ENCODE measurements at regions not wholly inside any gene's neighbourhood (a gene's known extent, or its start where the extent isn't known, plus 50 kb on each side); places are given as distances from the start of the nearest gene placed in this dataset.

GRCh38 chr3:27535809-27536392, 51.7 kb upstream of the SLC4A7 start:
- H3K27ac ChIP-seq (ENCODE audit: low read depth, low read length): peak overlapping the region; percentile 97
- intact Hi-C loops (cut with micrococcal nuclease): loop anchor here (2.0 kb wide), 1 partner anchor 51 kb away; the partner anchor contains the start of gene SLC4A7
- peak overlapping the region; percentile 54 for H3K9ac ChIP-seq (ENCODE audit: low read length)

GRCh38 chr3:27533718-27534573, 49.8 kb upstream of the SLC4A7 start:
- RAD21 ChIA-PET (ENCODE audit: low non-redundant PET in 1 of 2, low total read pairs in 2 of 2, uncharacterized antibody in 2 of 2, unreplicated experiment in 2 of 2): no interaction called here
- peaks cover 36 to 49% of the 10 kb centered on the region in 2 experiments for H3K4me1 ChIP-seq (ENCODE audit: control insufficient read depth in 1 of 2, insufficient read depth in 2 of 2, low read length in 2 of 2)
- no peaks in the 10 kb centered on the region for H4K20me1 ChIP-seq (ENCODE audit: insufficient read depth)
- no peak for TF ChIP-seq EGR1 (IDR thresholded peaks at IDR 0.05; ENCODE audit: low read depth)
- peak; percentile 71 for TF ChIP-seq YY1 (IDR thresholded peaks at IDR 0.05; ENCODE audit: extremely low read depth, insufficient replicate concordance, low read depth, low read length)
- TF ChIP-seq CEBPB (IDR thresholded peaks at IDR 0.05; ENCODE audit: low read depth): peak; percentile 59; the same call in 1 of the 2 replicates
- no peak for TF ChIP-seq POLR2A (IDR thresholded peaks at IDR 0.05; ENCODE audit: borderline replicate concordance, extremely low read depth, insufficient read depth, insufficient read length)
- no peak for TF ChIP-seq ZBTB33 (IDR thresholded peaks at IDR 0.05; ENCODE audit: extremely low read depth, insufficient replicate concordance, low read length)
- peak; percentile 88 for TF ChIP-seq CBX3 (IDR thresholded peaks at IDR 0.05; ENCODE audit: low read depth)
- no peak for TF ChIP-seq ZFX (IDR thresholded peaks at IDR 0.05)
- peak; percentile 81 for TF ChIP-seq SRF (IDR thresholded peaks at IDR 0.05; ENCODE audit: low read depth)
- peak; percentile 90 for TF ChIP-seq SIN3A (IDR thresholded peaks at IDR 0.05; ENCODE audit: low read depth)
- peak; percentile 97 for TF ChIP-seq FOSL1 (IDR thresholded peaks at IDR 0.05; ENCODE audit: low read depth)
- peak; percentile 63; the same call in 1 of the 2 replicates for TF ChIP-seq MAX (IDR thresholded peaks at IDR 0.05)
- no peak for TF ChIP-seq ZNF274 (IDR thresholded peaks at IDR 0.05; ENCODE audit: low read depth, low read length)

More at GRCh38 chr3:27535809-27536392, 51.7 kb upstream of the SLC4A7 start:
- ChIA-PET RAD21 (ENCODE audit: low non-redundant PET in 1 of 2, low total read pairs in 2 of 2, uncharacterized antibody in 2 of 2, unreplicated experiment in 2 of 2) (interaction anchor here in 1 of 2 experiments (0.7 kb wide), 1 partner anchor 8 kb away, joined by 6 read pairs; no protein-coding TSS in a partner anchor), CTCF (no interaction called here), POLR2A (no interaction called here)
- Histone ChIP-seq H3K4me1 (ENCODE audit: control insufficient read depth in 1 of 2, insufficient read depth in 2 of 2, low read length in 2 of 2) (peaks cover 36 to 49% of the 10 kb centered on the region in 2 experiments), H3K27me3 (ENCODE audit: insufficient read depth, low read length) (no peaks in the 10 kb centered on the region), H2AFZ (ENCODE audit: low read depth, low read length, poor library complexity, severe bottlenecking) (peak overlapping the region; percentile 80), H3K4me3 (replicated peaks in 1 of 2; ENCODE audit: low read depth in 1 of 2, low read length in 2 of 2) (peak overlapping the region in 1 of 2 experiments; percentile 9; a peak in 1 of 4 replicates), H3K4me2 (ENCODE audit: low read length) (peak overlapping the region; percentile 77), H3K9me3 (ENCODE audit: control insufficient read depth in 1 of 2, insufficient read depth in 1 of 2, low read depth in 1 of 2, low read length in 2 of 2) (no peaks in the 10 kb centered on the region), H3K36me3 (ENCODE audit: control insufficient read depth in 1 of 2, insufficient read depth in 2 of 2, low read length in 2 of 2) (no peaks in the 10 kb centered on the region), H4K20me1 (ENCODE audit: insufficient read depth) (no peaks in the 10 kb centered on the region), H3K9me2 (ENCODE audit: insufficient read depth) (no peaks in the 10 kb centered on the region), H3K79me2 (ENCODE audit: insufficient read depth, low read length) (no peaks in the 10 kb centered on the region)
- no TSS peak for BruUV-seq (replicated peaks)
- no peak for ATAC-seq
- TF ChIP-seq SP1 (IDR thresholded peaks at IDR 0.05; ENCODE audit: low read depth): peak; percentile 15; the same call in 1 of the 2 replicates
- no peak for TF ChIP-seq SRF (IDR thresholded peaks at IDR 0.05; ENCODE audit: low read depth)
- DNase-seq (ENCODE audit: low read depth, low spot score): no peak

More at GRCh38 chr3:27533718-27534573, 49.8 kb upstream of the SLC4A7 start:
- peak; percentile 97 for DNase-seq (ENCODE audit: low read depth, low spot score)
- Histone ChIP-seq H3K27ac (ENCODE audit: low read depth, low read length) (peak overlapping the region; percentile 97), H3K9me3 (ENCODE audit: control insufficient read depth in 1 of 2, insufficient read depth in 1 of 2, low read depth in 1 of 2, low read length in 2 of 2) (no peaks in the 10 kb centered on the region), H3K9ac (ENCODE audit: low read length) (peak overlapping the region; percentile 57), H3K4me2 (ENCODE audit: low read length) (peak overlapping the region; percentile 77), H3K36me3 (ENCODE audit: control insufficient read depth in 1 of 2, insufficient read depth in 2 of 2, low read length in 2 of 2) (no peaks in the 10 kb centered on the region), H3K27me3 (ENCODE audit: insufficient read depth, low read length) (no peaks in the 10 kb centered on the region), H3K79me2 (ENCODE audit: insufficient read depth, low read length) (no peaks in the 10 kb centered on the region), H2AFZ (ENCODE audit: low read depth, low read length, poor library complexity, severe bottlenecking) (peak overlapping the region; percentile 90), H3K9me2 (ENCODE audit: insufficient read depth) (no peaks in the 10 kb centered on the region), H3K4me3 (replicated peaks in 1 of 2; ENCODE audit: low read depth in 1 of 2, low read length in 2 of 2) (peak overlapping the region; percentile 24 to 44)
- POLR2A ChIA-PET: interaction anchor here (0.9 to 1.0 kb wide), 2 partner anchors 12 to 54 kb away, joined by 3 read pairs; no protein-coding TSS in a partner anchor
- BruUV-seq (replicated peaks): no TSS peak
- intact Hi-C loops (cut with micrococcal nuclease): loop anchor here (2.0 kb wide), 1 partner anchor 49 kb away; the partner anchor contains the start of gene SLC4A7
- ATAC-seq: peak; percentile 92
- CTCF ChIA-PET: interaction anchor here (1.0 to 1.1 kb wide), 3 partner anchors 9 to 148 kb away, joined by 3 to 4 read pairs (median 3); no protein-coding TSS in a partner anchor
